Vagina (tissue), 2 donors: ENCODE measurements at regions not wholly inside any gene's neighbourhood (a gene's known extent, or its start where the extent isn't known, plus 50 kb on each side); places are given as distances from the start of the nearest gene placed in this dataset.

Experiments
- CTCF ChIP-seq, 3 experiments: fragments of 450-650 bp in 2 of 3; fragments of 200-600 bp in 1 of 3; sonication (generic) in 1 of 3; IDR thresholded peaks; one replicate each; pipeline ENCODE4 v1.5.1; 2017 to 2019; ENCODE audit warnings: antibody characterized with exemption in 3 of 3, mild to moderate bottlenecking in 2 of 3, moderate library complexity in 2 of 3
- POLR2A ChIP-seq, 2 donors: fragments of 450-650 bp; IDR thresholded peaks; one replicate each; pipeline ENCODE4 v1.6.1; 2017; ENCODE audit warnings: antibody characterized with exemption in 2 of 2, mild to moderate bottlenecking in 2 of 2, moderate library complexity in 2 of 2
- POLR2AphosphoS5 ChIP-seq, 2 donors: sonication (generic); formaldehyde crosslinking; IDR thresholded peaks; one replicate each; pipeline ENCODE4 v1.9.0; 2017; ENCODE audit warnings: antibody characterized with exemption in 2 of 2, mild to moderate bottlenecking in 2 of 2, low read depth in 1 of 2; ENCODE audit not compliant: insufficient read depth in 1 of 2

DNA sequence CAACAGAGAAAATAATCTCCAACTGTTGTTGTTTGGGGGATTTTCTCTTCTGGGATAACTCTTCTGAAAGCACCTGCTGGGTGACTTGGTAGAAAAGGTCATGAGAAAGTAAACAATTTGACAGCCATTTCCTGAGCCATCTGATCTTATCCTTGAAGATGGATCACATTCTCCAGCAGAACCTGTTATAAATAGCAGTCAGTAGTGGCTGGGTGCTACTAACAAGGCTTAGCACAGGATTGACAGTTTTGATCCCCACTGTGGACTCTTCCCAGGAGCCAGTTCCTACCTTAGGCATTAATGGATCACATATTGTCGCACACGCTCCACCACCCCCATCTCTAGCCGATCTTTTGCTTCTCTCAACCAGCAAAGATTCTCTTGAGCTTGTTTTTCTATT is 220.2 kb downstream of the PLK2 start:
- no peak for TF ChIP-seq CTCF (IDR thresholded peaks at IDR 0.05)
- no peak for TF ChIP-seq POLR2AphosphoS5 (IDR thresholded peaks at IDR 0.05; ENCODE audit: insufficient read depth in 1 of 2, low read depth in 1 of 2)
- TF ChIP-seq POLR2A (IDR thresholded peaks at IDR 0.05) = no peak
